ENCODE measurements at regions not wholly inside any gene's neighbourhood (a gene's known extent, or its start where the extent isn't known, plus 50 kb on each side); places are given as distances from the start of the nearest gene placed in this dataset.

GRCh38 chr6:3664625-3665041, 86.9 kb downstream of the PXDC1 start:
- no peaks in the 10 kb centered on the region for H3K27me3 ChIP-seq (replicated peaks; ENCODE audit: insufficient read depth)
- peak overlapping the region; percentile 63 to 69 for H3K27ac ChIP-seq
- TF ChIP-seq POLR2AphosphoS5 (IDR thresholded peaks at IDR 0.05) (peak; percentile 87), CTCF (IDR thresholded peaks at IDR 0.05) (peak in 1 of 4 experiments; percentile 3), POLR2A (IDR thresholded peaks at IDR 0.05) (no peak)
- H3K36me3 ChIP-seq = no peaks in the 10 kb centered on the region
- no peaks in the 10 kb centered on the region for H3K9me3 ChIP-seq
- WGBS = 31% methylated on average over 8 of the region's 8 CpGs
- H3K4me3 ChIP-seq = no peak overlapping the region
- H3K4me1 ChIP-seq (replicated peaks) = peaks cover 11% of the 10 kb centered on the region
- peak; percentile 62 for DNase-seq (ENCODE audit: low spot score)
- intact Hi-C loops (cut with DNase I) = no loop called here

- Histone ChIP-seq H3K27ac (peak overlapping the region; percentile 63 to 69), H3K4me1 (replicated peaks) (peaks cover 11% of the 10 kb centered on the region), H3K27me3 (replicated peaks; ENCODE audit: insufficient read depth) (no peaks in the 10 kb centered on the region), H3K9me3 (no peaks in the 10 kb centered on the region), H3K4me3 (no peak overlapping the region), H3K36me3 (no peaks in the 10 kb centered on the region)
- TF ChIP-seq POLR2AphosphoS5 (IDR thresholded peaks at IDR 0.05) = no peak
- no peak for TF ChIP-seq CTCF (IDR thresholded peaks at IDR 0.05)
- no peak for TF ChIP-seq POLR2A (IDR thresholded peaks at IDR 0.05)
- intact Hi-C loops (cut with DNase I) = no loop called here
- DNase-seq (ENCODE audit: low spot score) = no peak
- WGBS = 96% methylated on average over 6 of the region's 6 CpGs
Measured at GRCh38 chr6:3663811-3664210, 87.7 kb downstream of the PXDC1 start.

GRCh38 chr6:3663081-3663480, 88.4 kb downstream of the PXDC1 start:
- TF ChIP-seq CTCF (IDR thresholded peaks at IDR 0.05) = no peak
- TF ChIP-seq POLR2AphosphoS5 (IDR thresholded peaks at IDR 0.05) = no peak
- no peak for TF ChIP-seq POLR2A (IDR thresholded peaks at IDR 0.05)
- Histone ChIP-seq H3K4me1 (replicated peaks) (peaks cover 11% of the 10 kb centered on the region), H3K4me3 (no peak overlapping the region), H3K27me3 (replicated peaks; ENCODE audit: insufficient read depth) (no peaks in the 10 kb centered on the region), H3K27ac (peak overlapping the region in 1 of 2 donors; percentile 69), H3K36me3 (no peaks in the 10 kb centered on the region), H3K9me3 (no peaks in the 10 kb centered on the region)
- WGBS = 91% methylated on average over 8 of the region's 8 CpGs
- intact Hi-C loops (cut with DNase I) = no loop called here
- no peak for DNase-seq (ENCODE audit: low spot score)

- no peak for TF ChIP-seq POLR2A (IDR thresholded peaks at IDR 0.05)
- no peak for TF ChIP-seq POLR2AphosphoS5 (IDR thresholded peaks at IDR 0.05)
- no peak for TF ChIP-seq CTCF (IDR thresholded peaks at IDR 0.05)
- Histone ChIP-seq H3K27me3 (replicated peaks; ENCODE audit: insufficient read depth) (no peaks in the 10 kb centered on the region), H3K4me1 (replicated peaks) (peaks cover 11% of the 10 kb centered on the region), H3K36me3 (no peaks in the 10 kb centered on the region), H3K9me3 (no peaks in the 10 kb centered on the region), H3K4me3 (no peak overlapping the region), H3K27ac (peak overlapping the region in 1 of 2 donors; percentile 29)
- 91% methylated on average over 12 of the region's 12 CpGs for WGBS
- no peak for DNase-seq (ENCODE audit: low spot score)
- intact Hi-C loops (cut with DNase I) = no loop called here
Measured at GRCh38 chr6:3661390-3661789, 90.1 kb downstream of the PXDC1 start.

- Histone ChIP-seq H3K4me3 (no peak overlapping the region), H3K27ac (peak overlapping the region in 1 of 2 donors; percentile 29), H3K36me3 (no peaks in the 10 kb centered on the region), H3K27me3 (replicated peaks; ENCODE audit: insufficient read depth) (no peaks in the 10 kb centered on the region), H3K9me3 (no peaks in the 10 kb centered on the region), H3K4me1 (replicated peaks) (peaks cover 5% of the 10 kb centered on the region)
- intact Hi-C loops (cut with DNase I) = no loop called here
- 74% methylated on average over 8 of the region's 8 CpGs for WGBS
- no peak for TF ChIP-seq CTCF (IDR thresholded peaks at IDR 0.05)
- TF ChIP-seq POLR2A (IDR thresholded peaks at IDR 0.05) = no peak
- TF ChIP-seq POLR2AphosphoS5 (IDR thresholded peaks at IDR 0.05) = no peak
- no peak for DNase-seq (ENCODE audit: low spot score)
Measured at GRCh38 chr6:3660473-3660872, 91.0 kb downstream of the PXDC1 start.

All from prostate gland (tissue), 2 donors.